Activated CD4-positive, alpha-beta T cell treated with anti-CD3 and anti-CD28 coated beads, Interleukin-2, Interleukin-4, amounts not matched to agents 100 ng/mL and 50 ng/mL, durations not matched to agents 16 hours and 8 hours (primary cell): ENCODE measurements at regions not wholly inside any gene's neighbourhood (a gene's known extent, or its start where the extent isn't known, plus 50 kb on each side); places are given as distances from the start of the nearest gene placed in this dataset.

Source experiments
- DNase-seq: peaks from one replicate; pipeline ENCODE4 v3.0.0-alpha.2; 2020; ENCODE audit warnings: low spot score

- DNase-seq = no peak
These were observed 113.4 kb upstream of the PKDCC start for GRCh38 chr2:41934329-41934958.

GRCh38 chr2:41935002-41935401, 112.8 kb upstream of the PKDCC start:
- no peak for DNase-seq

DNA sequence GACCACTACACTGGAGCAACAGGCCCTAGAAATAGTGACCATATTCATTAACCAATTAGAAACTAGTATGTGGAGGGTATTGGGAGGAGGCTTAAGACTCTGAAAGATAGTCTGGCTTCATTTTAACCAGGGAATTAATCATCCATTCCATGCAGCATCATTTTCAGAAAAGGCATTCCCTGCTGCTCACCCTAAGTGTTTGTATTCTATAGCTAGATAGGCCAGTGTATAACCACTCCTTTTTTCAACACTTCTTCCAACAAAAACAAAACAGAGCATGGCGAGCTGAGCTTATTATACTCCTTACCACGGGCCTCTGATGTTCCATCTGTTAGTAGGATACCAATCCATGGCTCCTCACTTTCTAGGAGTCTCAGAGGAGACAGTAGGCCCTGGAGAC, 112.0 kb upstream of the PKDCC start:
- no peak for DNase-seq

DNA sequence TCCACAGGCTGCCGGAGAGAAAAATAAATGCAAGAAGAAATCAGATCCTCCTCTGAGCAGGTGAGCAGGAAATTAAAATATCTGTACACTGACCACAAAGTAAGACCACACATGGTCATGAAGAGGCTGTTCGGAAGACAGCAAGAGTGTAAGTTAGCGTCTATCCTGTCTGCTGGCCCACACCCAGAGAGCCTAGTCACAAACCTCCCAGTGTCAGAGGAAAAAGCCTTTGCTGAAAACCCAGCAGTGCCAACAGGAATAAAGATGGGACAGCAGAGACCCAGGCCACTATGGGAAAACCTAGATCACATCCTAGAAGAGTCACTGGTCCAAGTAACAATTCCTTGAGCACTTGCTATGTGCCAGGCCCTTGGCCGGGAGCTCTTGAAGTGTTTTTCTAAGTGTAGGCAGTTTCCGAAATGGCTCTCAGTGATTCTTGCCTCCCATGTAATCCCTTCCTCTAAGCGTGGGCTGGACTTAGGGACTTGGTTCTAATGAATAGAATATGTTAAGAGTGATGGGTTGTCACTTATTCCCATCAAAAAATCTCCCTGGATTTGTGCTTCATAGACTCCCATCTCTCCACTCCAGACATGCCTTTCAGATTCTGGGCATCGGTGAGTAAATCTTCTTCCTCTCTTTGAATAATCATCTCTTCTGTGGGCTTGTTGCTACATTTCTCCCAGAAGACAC, 110.9 kb upstream of the PKDCC start:
- DNase-seq = no peak

- DNase-seq = no peak
These were observed 110.3 kb upstream of the PKDCC start for GRCh38 chr2:41937464-41937906.

GRCh38 chr2:41937921-41938708, 109.7 kb upstream of the PKDCC start:
- DNase-seq = no peak

- no peak for DNase-seq
These were observed 107.6 kb upstream of the PKDCC start for GRCh38 chr2:41940060-41940744.

DNA sequence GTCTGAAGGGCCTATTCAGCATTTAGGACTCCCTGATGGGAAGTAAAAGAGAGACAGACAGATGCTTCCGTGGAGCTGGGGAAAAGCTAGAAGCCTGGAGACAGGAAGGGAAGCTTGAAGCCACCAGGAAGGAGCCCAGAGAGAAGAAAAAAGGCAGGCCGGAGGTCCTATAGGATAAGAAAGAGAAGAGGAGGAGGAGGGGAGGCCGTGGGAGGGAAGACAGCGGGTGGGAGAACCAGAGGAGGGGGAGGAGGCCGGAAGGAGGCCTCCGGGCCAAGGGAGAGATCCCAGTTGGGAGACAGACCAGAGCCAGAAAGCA, 107.1 kb upstream of the PKDCC start:
- no peak for DNase-seq

DNA sequence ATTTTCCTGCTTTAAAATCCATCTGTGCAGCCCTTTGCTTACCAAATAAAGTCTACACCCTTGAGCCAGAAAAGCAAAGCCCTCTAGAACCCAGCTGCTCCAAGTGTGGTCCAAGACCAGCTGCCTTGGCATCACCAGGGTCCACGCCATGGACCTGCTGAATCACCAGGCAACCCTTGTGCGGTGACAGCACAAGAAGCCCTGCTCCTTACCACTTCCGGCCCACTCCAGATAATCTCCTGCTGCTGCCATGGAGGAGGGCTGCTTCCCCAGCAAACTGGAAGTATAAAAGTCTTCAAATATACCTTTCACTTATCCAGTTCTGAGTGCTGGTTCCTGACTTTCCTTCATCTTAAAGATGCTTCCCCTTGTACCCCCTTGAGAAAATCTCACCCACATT, 106.0 kb upstream of the PKDCC start:
- no peak for DNase-seq

DNA sequence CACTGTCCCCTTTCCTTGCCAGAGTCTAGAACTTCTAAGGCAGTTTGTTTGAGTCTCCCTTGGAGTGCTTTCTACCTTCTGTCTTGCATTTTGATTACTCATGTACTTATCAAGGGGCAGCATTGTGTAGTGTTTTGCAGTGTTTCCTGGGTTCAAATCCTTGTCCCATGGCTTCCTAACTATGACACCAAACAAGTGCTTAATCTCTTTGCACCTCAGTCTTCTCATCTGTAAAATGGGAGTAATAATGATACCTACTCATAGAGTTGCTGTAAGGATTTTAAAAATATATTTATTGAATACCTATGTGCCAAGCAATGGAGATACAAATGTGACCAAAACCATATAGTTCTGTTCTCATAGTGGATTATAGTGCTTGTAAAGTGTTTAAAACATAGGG, 105.5 kb upstream of the PKDCC start:
- DNase-seq = no peak

DNA sequence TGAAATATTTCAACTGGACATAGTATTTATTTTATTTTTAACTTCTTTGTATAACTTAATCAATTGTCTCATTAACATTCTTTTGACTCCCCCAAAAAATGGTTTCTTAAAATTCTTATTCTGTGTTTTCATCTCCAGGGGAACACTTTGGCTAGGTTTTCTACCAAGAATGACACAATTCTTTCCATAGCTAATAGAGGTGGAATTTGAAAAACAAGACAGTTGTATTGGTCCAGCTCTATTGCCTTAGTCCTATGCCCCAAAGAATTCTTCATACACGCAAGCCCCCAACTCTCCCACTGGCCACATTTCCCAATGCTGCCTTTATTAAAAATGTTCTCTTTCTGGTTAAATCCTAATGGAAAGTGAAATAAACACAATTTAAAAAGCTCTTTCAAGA, 104.7 kb upstream of the PKDCC start:
- no peak for DNase-seq

GRCh38 chr2:41944220-41944880, 103.5 kb upstream of the PKDCC start:
- no peak for DNase-seq

DNA sequence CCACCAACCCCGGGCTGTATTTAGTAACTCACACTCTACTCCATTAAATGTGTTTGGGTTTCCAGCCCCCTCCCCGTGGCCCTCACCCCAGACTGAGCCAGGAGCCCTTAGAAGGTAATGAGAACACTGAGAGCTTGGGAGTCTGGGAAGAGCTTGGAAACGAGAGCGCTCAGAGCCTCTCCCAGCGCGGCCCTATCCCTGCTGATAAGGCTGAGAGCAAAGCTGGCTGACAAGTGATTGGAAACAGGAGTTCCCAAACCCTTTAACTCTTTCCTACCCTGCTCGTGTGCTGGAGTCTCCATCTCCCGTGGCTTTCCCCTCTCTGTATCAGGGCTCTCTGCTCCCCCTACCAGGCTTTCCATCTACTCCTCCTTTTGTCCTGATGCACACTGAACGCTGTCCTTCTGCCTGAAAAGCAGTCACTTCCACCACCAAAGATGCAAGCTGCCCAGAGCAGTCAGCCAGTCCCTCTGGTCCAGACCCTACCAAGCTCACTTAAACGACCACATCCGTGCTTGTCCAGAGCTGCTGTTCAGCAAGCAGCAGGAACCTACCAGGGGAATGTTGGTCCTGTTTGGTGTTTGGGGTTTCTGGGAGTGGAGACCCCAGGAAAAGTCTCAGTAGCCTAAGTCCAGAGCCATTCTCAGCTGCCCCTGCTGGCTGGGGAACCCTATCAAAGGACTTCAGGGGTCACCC, 100.0 kb upstream of the PKDCC start:
- no peak for DNase-seq

DNA sequence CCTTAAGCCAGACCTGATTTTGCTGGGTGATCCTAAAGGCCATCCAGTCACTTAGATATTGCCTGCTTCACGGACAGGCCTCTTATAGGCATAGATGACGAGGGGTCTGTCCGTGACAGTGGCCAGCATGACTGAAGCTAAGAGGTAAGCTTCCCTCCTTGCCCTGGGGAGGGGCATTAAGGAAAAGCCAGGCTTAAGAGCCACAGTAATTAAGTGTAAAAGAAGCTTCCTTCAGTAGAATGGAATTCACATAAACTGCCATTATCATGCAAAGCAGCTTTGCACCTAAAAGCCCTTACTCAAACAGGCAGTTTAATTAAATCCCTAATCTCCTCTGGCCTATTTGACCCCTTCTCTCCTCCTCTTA, 99.4 kb upstream of the PKDCC start:
- no peak for DNase-seq

GRCh38 chr2:41949091-41949882, 98.5 kb upstream of the PKDCC start:
- DNase-seq = no peak

GRCh38 chr2:41949883-41950665, 97.7 kb upstream of the PKDCC start:
- no peak for DNase-seq

GRCh38 chr2:41950666-41950960, 97.2 kb upstream of the PKDCC start:
- DNase-seq = no peak

- no peak for DNase-seq
These were observed 93.2 kb upstream of the PKDCC start for GRCh38 chr2:41954304-41955291.
